ENCODE measurements at regions not wholly inside any gene's neighbourhood (a gene's known extent, or its start where the extent isn't known, plus 50 kb on each side); places are given as distances from the start of the nearest gene placed in this dataset.

- peaks cover 9% of the 10 kb centered on the region; the same call in 1 of the 3 replicates for H3K9me3 Mint-ChIP-seq
- H3K27ac Mint-ChIP-seq = no peak overlapping the region
Observed at GRCh38 chr1:22371408-22371807, 80.2 kb upstream of the ZBTB40 start.

More at GRCh38 chr1:22371408-22371807, 80.2 kb upstream of the ZBTB40 start:
- Histone ChIP-seq H3K27me3 (ENCODE audit: insufficient read depth) (no peaks in the 10 kb centered on the region), H3K9me2 (ENCODE audit: insufficient read depth) (no peaks in the 10 kb centered on the region), H3K27ac (ENCODE audit: low read depth) (no peak overlapping the region), H3K36me3 (ENCODE audit: insufficient read depth) (no peaks in the 10 kb centered on the region), H3K4me3 (no peak overlapping the region), H2AFZ (no peak overlapping the region), H3K79me2 (replicated peaks; ENCODE audit: insufficient read depth) (no peaks in the 10 kb centered on the region), H4K20me1 (replicated peaks; ENCODE audit: insufficient read depth) (no peaks in the 10 kb centered on the region), H3F3A (replicated peaks; ENCODE audit: low read depth) (no peaks in the 10 kb centered on the region), H3K4me1 (ENCODE audit: insufficient read depth) (peaks cover 3% of the 10 kb centered on the region; the same call in 1 of the 2 replicates), H3K4me2 (no peak overlapping the region)
- TF ChIP-seq STAT1 (IDR thresholded peaks at IDR 0.05; ENCODE audit: unreplicated experiment) (no peak), JUNB (IDR thresholded peaks at IDR 0.05; ENCODE audit: unreplicated experiment) (no peak), CTCF (conservative IDR thresholded peaks at IDR 0.05; ENCODE audit: low read depth in 2 of 2) (no peak), ZNF331 (CRISPR knock-in tag; IDR thresholded peaks at IDR 0.05; ENCODE audit: low read depth) (no peak), ZNF114 (CRISPR knock-in tag; IDR thresholded peaks at IDR 0.05) (no peak), ZNF462 (CRISPR knock-in tag; IDR thresholded peaks at IDR 0.05) (no peak)
- peaks cover 9% of the 10 kb centered on the region for H3K27me3 Mint-ChIP-seq (ENCODE audit: insufficient read depth, low read depth, poor library complexity)
- no peak for ATAC-seq
- no peaks in the 10 kb centered on the region; the same call in 2 of the 3 replicates for H3K36me3 Mint-ChIP-seq (ENCODE audit: low read depth)
- no peak for DNase-seq (ENCODE audit: low spot score)
- H3K4me3 Mint-ChIP-seq = no peak overlapping the region
- H3K4me1 Mint-ChIP-seq = peaks cover 20% of the 10 kb centered on the region
